ENCODE measurements at regions not wholly inside any gene's neighbourhood (a gene's known extent, or its start where the extent isn't known, plus 50 kb on each side); places are given as distances from the start of the nearest gene placed in this dataset.
A peak's percentile ranks its signal among the peaks of the same experiment; 100 is the strongest.

DNA sequence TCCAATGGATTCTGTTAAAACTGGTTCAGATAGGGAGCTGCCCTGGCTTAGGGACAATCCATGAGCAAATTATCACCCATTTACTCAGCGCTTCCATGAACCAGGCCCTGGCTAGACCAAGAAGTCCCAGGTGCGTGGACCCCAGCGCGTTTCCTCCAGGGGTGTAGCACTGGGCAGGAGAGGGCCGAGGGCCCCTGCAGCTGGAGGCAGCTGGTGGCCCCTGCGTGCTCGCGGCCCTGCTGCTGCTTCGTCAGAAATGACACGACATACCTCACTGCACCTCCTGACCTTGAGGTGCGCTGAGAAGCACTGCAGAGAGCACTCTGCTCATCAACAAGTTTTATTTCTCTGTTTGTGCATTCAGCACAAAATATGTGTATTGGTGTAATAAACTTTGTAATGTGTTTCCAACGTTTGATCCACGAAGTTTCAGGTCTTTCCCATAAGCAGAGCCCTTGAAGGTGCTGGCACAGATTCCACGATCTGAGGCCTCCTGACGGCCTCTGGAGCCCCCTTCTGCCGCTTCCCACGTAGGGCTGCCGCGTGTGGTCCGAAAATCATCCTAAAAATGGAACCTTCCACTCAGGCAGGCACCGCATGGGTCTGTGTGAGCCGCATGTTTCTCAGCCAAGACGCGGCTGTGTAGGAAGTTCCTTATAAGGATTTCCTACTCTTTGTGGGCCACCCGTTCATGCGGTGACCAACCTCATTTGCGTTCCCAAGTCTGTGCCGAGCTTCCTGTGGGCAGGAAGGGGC, 50.8 kb upstream of the ZCCHC14 start:
- Histone ChIP-seq H3K27ac (ENCODE audit: extremely low read depth, low read depth, low read length) (no peak overlapping the region), H3K36me3 (ENCODE audit: control insufficient read depth in 2 of 2, insufficient read depth in 1 of 2, low read length in 2 of 2) (no peaks in the 10 kb centered on the region), H3K4me1 (ENCODE audit: control insufficient read depth, insufficient read depth, low read length) (no peaks in the 10 kb centered on the region), H3K9me3 (ENCODE audit: control insufficient read depth, insufficient read depth, low read depth, low read length) (no peaks in the 10 kb centered on the region), H3K4me3 (ENCODE audit: low read depth, low read length) (no peak overlapping the region)
- POLR2A ChIA-PET, result interaction anchor here (0.6 kb wide), 1 partner anchor 40 kb away, joined by 3 read pairs; no protein-coding TSS in a partner anchor
- no peak for TF ChIP-seq ZNF211 (tag by site-specific recombination; IDR thresholded peaks at IDR 0.05; ENCODE audit: low read depth)
- no peak for TF ChIP-seq MZF1 (tag by site-specific recombination; IDR thresholded peaks at IDR 0.05; ENCODE audit: borderline replicate concordance)
- CTCF ChIA-PET, result interaction anchor here (0.7 to 1.3 kb wide), 4 partner anchors 7 to 92 kb away, joined by 3 to 5 read pairs (median 4); no protein-coding TSS in a partner anchor

DNA sequence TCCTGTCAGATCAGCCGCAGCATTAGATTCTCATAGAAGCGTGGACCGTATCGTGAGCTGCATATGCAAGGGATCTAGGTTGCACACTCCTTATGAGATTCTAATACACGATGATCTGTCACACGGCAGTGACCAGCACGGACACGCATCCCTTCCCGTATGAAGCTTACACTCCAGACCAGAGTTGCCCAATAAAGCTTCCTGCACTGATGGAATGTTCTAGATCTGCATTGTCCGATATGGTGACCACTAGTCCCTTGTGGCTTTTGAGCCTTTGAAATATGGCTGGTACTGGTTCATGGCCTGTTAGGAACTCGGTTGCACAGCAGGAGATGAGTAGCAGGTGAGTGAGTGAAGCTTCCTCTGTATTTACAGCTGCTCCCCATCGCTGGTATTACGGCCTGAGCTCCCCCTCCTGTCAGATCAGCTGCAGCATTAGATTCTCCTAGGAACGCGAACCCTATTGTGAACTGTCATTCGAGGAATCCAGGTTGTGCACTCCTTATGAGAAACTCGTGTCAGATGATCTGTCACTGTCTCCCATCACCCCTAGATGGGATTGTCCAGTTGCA, 49.8 kb upstream of the ZCCHC14 start:
- no peak overlapping the region for H3K27ac ChIP-seq (ENCODE audit: extremely low read depth, low read depth, low read length)
- TF ChIP-seq GFI1B (tag by site-specific recombination; IDR thresholded peaks at IDR 0.05) (no peak), ZNF394 (tag by site-specific recombination; IDR thresholded peaks at IDR 0.05; ENCODE audit: borderline replicate concordance) (peak; percentile 10; the same call in 1 of the 2 replicates)
- H3K4me1 ChIP-seq (ENCODE audit: control insufficient read depth, insufficient read depth, low read length), result no peaks in the 10 kb centered on the region
- H3K36me3 ChIP-seq (ENCODE audit: control insufficient read depth in 2 of 2, insufficient read depth in 1 of 2, low read length in 2 of 2), result no peaks in the 10 kb centered on the region
- ChIA-PET POLR2A (no interaction called here), CTCF (interaction anchor here (1.1 to 1.3 kb wide), 3 partner anchors 8 to 93 kb away, joined by 3 to 5 read pairs (median 4); no protein-coding TSS in a partner anchor)
- no peaks in the 10 kb centered on the region for H3K9me3 ChIP-seq (ENCODE audit: control insufficient read depth, insufficient read depth, low read depth, low read length)
- H3K4me3 ChIP-seq (ENCODE audit: low read depth, low read length), result no peak overlapping the region

Data from HEK293 (cell line).